RKO (cell line): ENCODE measurements at regions not wholly inside any gene's neighbourhood (a gene's known extent, or its start where the extent isn't known, plus 50 kb on each side); places are given as distances from the start of the nearest gene placed in this dataset.

Source experiments
- DNase-seq: peaks from one replicate; pipeline ENCODE4 v3.0.0-alpha.2; 2016; ENCODE audit warnings: low spot score

DNA sequence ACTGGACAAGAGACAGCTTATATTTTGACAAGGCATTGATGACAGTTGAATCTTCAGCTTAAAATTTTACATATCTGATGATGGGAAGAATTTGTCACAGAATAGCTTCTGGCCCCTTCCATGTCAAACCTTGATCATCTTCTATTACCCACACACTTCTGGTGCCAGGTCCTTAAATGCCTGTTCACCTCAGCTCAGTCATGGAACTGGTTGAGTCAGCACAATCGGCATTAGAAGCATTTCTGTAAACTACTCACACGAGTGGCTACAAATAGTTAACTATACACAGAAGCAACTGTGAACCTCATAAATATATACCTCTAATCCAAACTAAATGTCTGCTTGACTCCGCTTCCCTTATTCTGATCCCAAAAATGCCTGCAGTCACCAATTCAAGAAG is 161.2 kb downstream of the FOXO1 start:
- no peak for DNase-seq
